WTC11 (cell line): ENCODE measurements at regions not wholly inside any gene's neighbourhood (a gene's known extent, or its start where the extent isn't known, plus 50 kb on each side); places are given as distances from the start of the nearest gene placed in this dataset.

Experiments
- ATAC-seq: fragments of 200-7000 bp; cut with Tn5 transposase; 2 replicates; pipeline ENCODE4 v1.10.0; 2021; ENCODE audit warnings: mild to moderate bottlenecking, moderate library complexity
- CTCF ChIA-PET: fragments of 300-600 bp; sonication (Branson Sonifier 250); formaldehyde crosslinking; loops from one replicate; lab custom pipeline; 2021; ENCODE audit warnings: antibody characterized with exemption; lab: Charles Lee
- POLR2A ChIA-PET: fragments of 350-600 bp; sonication (Branson Sonifier 250); formaldehyde crosslinking; loops from one replicate; lab custom pipeline; 2021; ENCODE audit warnings: antibody characterized with exemption; lab: Charles Lee
- DNase-seq: peaks from one replicate; pipeline ENCODE4 v3.0.0; 2021; ENCODE audit warnings: low spot score
- H3K27ac Mint-ChIP-seq: 2 replicates; pipeline ENCODE4 v1.8.0; 2021; ENCODE audit warnings: mixed read lengths
- H3K27me3 Mint-ChIP-seq: 2 replicates; pipeline ENCODE4 v1.8.0; 2021; ENCODE audit warnings: low read depth, mild to moderate bottlenecking, moderate library complexity, mixed read lengths
- H3K36me3 Mint-ChIP-seq: 2 replicates; pipeline ENCODE4 v1.8.0; 2021; ENCODE audit warnings: mixed read lengths
- H3K4me1 Mint-ChIP-seq: 2 replicates; pipeline ENCODE4 v1.8.0; 2022; ENCODE audit warnings: mixed read lengths
- H3K4me3 Mint-ChIP-seq: 2 replicates; pipeline ENCODE4 v1.8.0; 2021; ENCODE audit warnings: mild to moderate bottlenecking, moderate library complexity, mixed read lengths
- H3K9me3 Mint-ChIP-seq: 2 replicates; pipeline ENCODE4 v1.8.0; 2021; ENCODE audit warnings: mixed read lengths
- ATF6 ChIP-seq: sonication (generic); formaldehyde crosslinking; IDR thresholded peaks from 2 replicates; pipeline ENCODE4 v1.8.1; 2023; ENCODE audit warnings: mild to moderate bottlenecking, missing genetic modification reagents
- CREB1 ChIP-seq: sonication (generic); formaldehyde crosslinking; IDR thresholded peaks from 2 replicates; pipeline ENCODE4 v1.8.0; 2023; ENCODE audit warnings: mild to moderate bottlenecking, missing genetic modification reagents
- ELF4 ChIP-seq: sonication (generic); formaldehyde crosslinking; IDR thresholded peaks from 2 replicates; pipeline ENCODE4 v1.8.1; 2022; ENCODE audit warnings: low read depth, mild to moderate bottlenecking, moderate library complexity, missing genetic modification reagents
- ESRRA ChIP-seq: sonication (generic); formaldehyde crosslinking; IDR thresholded peaks from 2 replicates; pipeline ENCODE4 v1.8.1; 2022; ENCODE audit warnings: mild to moderate bottlenecking, missing genetic modification reagents, borderline replicate concordance
- FOXK1 ChIP-seq: sonication (generic); formaldehyde crosslinking; IDR thresholded peaks from 2 replicates; pipeline ENCODE4 v1.8.0; 2022; ENCODE audit warnings: mild to moderate bottlenecking, moderate library complexity, missing genetic modification reagents
- IRF2 ChIP-seq: sonication (generic); formaldehyde crosslinking; IDR thresholded peaks from 2 replicates; pipeline ENCODE4 v1.8.0; 2022; ENCODE audit warnings: low read depth, missing genetic modification reagents, borderline replicate concordance
- JAZF1 ChIP-seq: fragments of 250-450 bp; sonication (Bioruptor Pico); IDR thresholded peaks from 2 replicates; pipeline ENCODE4 v1.9.0; 2021; ENCODE audit warnings: moderate library complexity, mild to moderate bottlenecking, inconsistent platforms
- NFATC4 ChIP-seq: fragments of 250-450 bp; sonication (Bioruptor Pico); IDR thresholded peaks from 2 replicates; pipeline ENCODE4 v1.9.0; 2021; ENCODE audit warnings: mild to moderate bottlenecking
- NR1H2 ChIP-seq: sonication (generic); formaldehyde crosslinking; IDR thresholded peaks from 2 replicates; pipeline ENCODE4 v1.9.0; 2021; ENCODE audit warnings: mild to moderate bottlenecking, moderate library complexity, missing genetic modification reagents
- PRRX2 ChIP-seq: fragments of 250-450 bp; sonication (Bioruptor Pico); IDR thresholded peaks from 2 replicates; pipeline ENCODE4 v1.8.0; 2021; ENCODE audit warnings: mild to moderate bottlenecking
- RELA ChIP-seq: sonication (generic); formaldehyde crosslinking; IDR thresholded peaks from 2 replicates; pipeline ENCODE4 v1.8.1; 2022; ENCODE audit warnings: missing genetic modification reagents, mild to moderate bottlenecking, borderline replicate concordance
- RORB ChIP-seq: fragments of 250-450 bp; sonication (Bioruptor Pico); IDR thresholded peaks from 2 replicates; pipeline ENCODE4 v1.9.0; 2021; ENCODE audit warnings: mild to moderate bottlenecking
- SOX15 ChIP-seq: fragments of 250-450 bp; sonication (Bioruptor Pico); IDR thresholded peaks from 2 replicates; pipeline ENCODE4 v1.9.0; 2021; ENCODE audit warnings: mild to moderate bottlenecking
- TCF7 ChIP-seq: sonication (generic); formaldehyde crosslinking; IDR thresholded peaks from 2 replicates; pipeline ENCODE4 v1.8.0; 2022; ENCODE audit warnings: mild to moderate bottlenecking, low read depth, missing genetic modification reagents, moderate library complexity
- TEAD1 ChIP-seq: sonication (generic); formaldehyde crosslinking; IDR thresholded peaks from 2 replicates; pipeline ENCODE4 v1.8.0; 2022; ENCODE audit warnings: mild to moderate bottlenecking, missing genetic modification reagents
- ZBTB21 ChIP-seq: sonication (generic); formaldehyde crosslinking; IDR thresholded peaks from 2 replicates; pipeline ENCODE4 v1.8.1; 2023; ENCODE audit warnings: mild to moderate bottlenecking, missing genetic modification reagents, borderline replicate concordance
- ZNF138 ChIP-seq: sonication (generic); formaldehyde crosslinking; conservative IDR thresholded peaks from 2 replicates; pipeline ENCODE4 v1.8.1; 2022; ENCODE audit warnings: mild to moderate bottlenecking, moderate library complexity, missing genetic modification reagents
- ZNF219 ChIP-seq: sonication (generic); formaldehyde crosslinking; IDR thresholded peaks from 2 replicates; pipeline ENCODE4 v1.8.0; 2023; ENCODE audit warnings: missing genetic modification reagents, mild to moderate bottlenecking, borderline replicate concordance
- ZNF281 ChIP-seq: sonication (generic); formaldehyde crosslinking; IDR thresholded peaks from 2 replicates; pipeline ENCODE4 v1.8.0; 2023; ENCODE audit warnings: mild to moderate bottlenecking, missing genetic modification reagents
- ZNF671 ChIP-seq: fragments of 250-450 bp; sonication (Bioruptor Pico); IDR thresholded peaks from 2 replicates; pipeline ENCODE4 v1.8.0; 2021; ENCODE audit warnings: mild to moderate bottlenecking
- TF ChIP-seq, protein P1 (sequence below): fragments of 200-600 bp; IDR thresholded peaks from 2 replicates; pipeline ENCODE4 v1.8.0; 2022; ENCODE audit warnings: antibody characterized with exemption
- TF ChIP-seq, protein P2 (sequence below): fragments of 250-450 bp; sonication (Bioruptor Pico); conservative IDR thresholded peaks from 2 replicates; pipeline ENCODE4 v1.9.0; 2021; ENCODE audit warnings: mild to moderate bottlenecking
- TF ChIP-seq, protein P3 (sequence below): sonication (generic); formaldehyde crosslinking; IDR thresholded peaks from 2 replicates; pipeline ENCODE4 v1.8.1; 2022; ENCODE audit warnings: mild to moderate bottlenecking, missing genetic modification reagents, moderate library complexity, borderline replicate concordance

DNA sequence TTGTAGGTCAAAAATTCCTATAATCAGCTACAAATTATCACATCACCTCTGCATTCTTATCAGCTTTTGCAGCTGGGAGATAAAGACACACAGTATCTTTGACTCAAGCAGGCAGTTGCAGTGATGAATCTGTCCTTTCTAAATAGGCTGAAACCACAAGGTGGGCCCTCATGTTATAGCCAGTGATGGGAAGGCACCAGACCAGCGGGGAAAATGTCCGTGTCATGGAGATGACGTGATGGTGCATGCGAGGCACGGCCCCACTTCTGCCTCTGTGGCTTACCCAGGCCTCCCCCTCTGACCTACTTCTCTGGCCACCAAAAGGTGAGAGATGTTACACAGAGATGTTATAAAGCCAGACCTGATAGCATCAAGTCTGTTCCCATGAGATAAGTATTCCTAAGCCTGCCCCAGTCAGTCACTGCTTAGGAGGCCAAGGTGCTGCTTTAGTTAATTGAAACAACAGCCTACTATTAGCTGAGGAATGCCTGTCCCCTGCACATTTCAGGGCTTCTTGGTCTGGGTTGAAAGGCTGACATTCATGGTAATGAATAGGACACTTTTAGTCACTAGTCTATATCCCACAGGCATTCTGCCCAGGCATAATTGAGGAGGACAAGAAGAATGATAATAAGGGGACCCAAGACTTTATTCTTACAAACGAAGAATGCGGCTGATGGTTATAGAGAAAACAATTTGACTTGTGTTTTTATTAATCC, 327.9 kb downstream of the LPIN1 start (continued):
- no peak for TF ChIP-seq RORB (CRISPR knock-in tag)

GRCh38 chr2:12074845-12075217, 328.4 kb downstream of the LPIN1 start:
- ChIA-PET CTCF (no interaction called here), POLR2A (no interaction called here)
- Mint-ChIP-seq H3K27ac (no peak overlapping the region), H3K4me1 (peaks cover 13% of the 10 kb centered on the region), H3K9me3 (peaks cover 4% of the 10 kb centered on the region; the same call in 1 of the 2 replicates), H3K4me3 (no peak overlapping the region), H3K36me3 (no peaks in the 10 kb centered on the region), H3K27me3 (no peaks in the 10 kb centered on the region)
- TF ChIP-seq PRRX2 (CRISPR knock-in tag): no peak
- no peak for TF ChIP-seq ZNF671
- TF ChIP-seq RORB (CRISPR knock-in tag): no peak
- no peak for TF ChIP-seq SOX15
- TF ChIP-seq ESRRA (CRISPR knock-in tag): no peak
- TF ChIP-seq NFATC4 (CRISPR knock-in tag): no peak
- ATAC-seq (no peak), DNase-seq (no peak)

- POLR2A ChIA-PET: no interaction called here
- DNase-seq (no peak), ATAC-seq (no peak)
- TF ChIP-seq ESRRA (CRISPR knock-in tag) (no peak), ZBTB21 (no peak), JAZF1 (CRISPR knock-in tag) (no peak), SOX15 (no peak), RELA (no peak), ZNF281 (no peak), IRF2 (no peak), ATF6 (no peak), RORB (CRISPR knock-in tag) (no peak), TEAD1 (no peak), TCF7 (CRISPR knock-in tag) (no peak), ELF4 (CRISPR knock-in tag) (no peak), NR1H2 (no peak), ZNF219 (CRISPR knock-in tag) (no peak), CREB1 (CRISPR knock-in tag) (no peak), FOXK1 (no peak), ZNF138 (CRISPR knock-in tag) (no peak)
- TF ChIP-seq, protein P1, sequence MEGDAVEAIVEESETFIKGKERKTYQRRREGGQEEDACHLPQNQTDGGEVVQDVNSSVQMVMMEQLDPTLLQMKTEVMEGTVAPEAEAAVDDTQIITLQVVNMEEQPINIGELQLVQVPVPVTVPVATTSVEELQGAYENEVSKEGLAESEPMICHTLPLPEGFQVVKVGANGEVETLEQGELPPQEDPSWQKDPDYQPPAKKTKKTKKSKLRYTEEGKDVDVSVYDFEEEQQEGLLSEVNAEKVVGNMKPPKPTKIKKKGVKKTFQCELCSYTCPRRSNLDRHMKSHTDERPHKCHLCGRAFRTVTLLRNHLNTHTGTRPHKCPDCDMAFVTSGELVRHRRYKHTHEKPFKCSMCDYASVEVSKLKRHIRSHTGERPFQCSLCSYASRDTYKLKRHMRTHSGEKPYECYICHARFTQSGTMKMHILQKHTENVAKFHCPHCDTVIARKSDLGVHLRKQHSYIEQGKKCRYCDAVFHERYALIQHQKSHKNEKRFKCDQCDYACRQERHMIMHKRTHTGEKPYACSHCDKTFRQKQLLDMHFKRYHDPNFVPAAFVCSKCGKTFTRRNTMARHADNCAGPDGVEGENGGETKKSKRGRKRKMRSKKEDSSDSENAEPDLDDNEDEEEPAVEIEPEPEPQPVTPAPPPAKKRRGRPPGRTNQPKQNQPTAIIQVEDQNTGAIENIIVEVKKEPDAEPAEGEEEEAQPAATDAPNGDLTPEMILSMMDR: no peak
- TF ChIP-seq, protein P2, sequence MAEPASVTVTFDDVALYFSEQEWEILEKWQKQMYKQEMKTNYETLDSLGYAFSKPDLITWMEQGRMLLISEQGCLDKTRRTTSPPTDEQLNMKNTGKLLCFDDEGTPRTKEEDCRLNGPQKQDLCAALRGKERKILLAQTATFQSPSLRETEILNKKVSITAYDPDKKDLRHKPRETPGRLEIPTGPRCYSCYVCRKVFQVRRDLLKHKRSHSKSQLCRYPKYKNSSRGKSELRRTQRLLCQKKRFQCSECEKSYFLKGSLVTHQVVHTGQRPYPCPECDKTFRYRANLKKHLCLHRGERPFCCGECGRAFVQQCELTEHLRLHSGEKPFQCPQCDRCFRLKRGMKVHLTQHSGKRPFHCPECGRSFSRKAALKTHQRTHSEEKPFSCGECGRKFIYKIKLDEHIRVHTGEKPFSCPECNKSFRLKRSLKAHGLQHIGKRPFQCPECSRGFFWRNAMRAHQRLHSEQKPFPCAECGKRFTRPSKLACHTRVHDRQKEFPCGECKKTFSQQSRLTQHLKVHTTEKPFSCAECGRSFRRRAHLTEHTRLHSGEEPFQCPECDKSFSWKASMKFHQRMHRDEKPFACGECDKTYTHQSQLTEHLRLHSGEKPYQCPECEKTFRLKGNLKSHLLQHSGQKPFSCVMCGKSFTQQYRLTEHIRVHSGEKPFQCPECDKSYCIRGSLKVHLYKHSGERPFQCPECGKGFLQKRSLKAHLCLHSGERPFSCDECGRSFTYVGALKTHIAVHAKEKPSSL (CRISPR knock-in tag): no peak
- TF ChIP-seq, protein P3, sequence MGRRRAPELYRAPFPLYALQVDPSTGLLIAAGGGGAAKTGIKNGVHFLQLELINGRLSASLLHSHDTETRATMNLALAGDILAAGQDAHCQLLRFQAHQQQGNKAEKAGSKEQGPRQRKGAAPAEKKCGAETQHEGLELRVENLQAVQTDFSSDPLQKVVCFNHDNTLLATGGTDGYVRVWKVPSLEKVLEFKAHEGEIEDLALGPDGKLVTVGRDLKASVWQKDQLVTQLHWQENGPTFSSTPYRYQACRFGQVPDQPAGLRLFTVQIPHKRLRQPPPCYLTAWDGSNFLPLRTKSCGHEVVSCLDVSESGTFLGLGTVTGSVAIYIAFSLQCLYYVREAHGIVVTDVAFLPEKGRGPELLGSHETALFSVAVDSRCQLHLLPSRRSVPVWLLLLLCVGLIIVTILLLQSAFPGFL (CRISPR knock-in tag): no peak
- H3K4me1 Mint-ChIP-seq: peaks cover 12% of the 10 kb centered on the region
- no peak overlapping the region for H3K27ac Mint-ChIP-seq
- CTCF ChIA-PET: no interaction called here
- no peaks in the 10 kb centered on the region for H3K27me3 Mint-ChIP-seq
- peaks cover 2% of the 10 kb centered on the region; the same call in 1 of the 2 replicates for H3K9me3 Mint-ChIP-seq
- no peaks in the 10 kb centered on the region for H3K36me3 Mint-ChIP-seq
- H3K4me3 Mint-ChIP-seq: no peak overlapping the region
Observed at GRCh38 chr2:12075603-12076002, 329.2 kb downstream of the LPIN1 start.
